ENCODE measurements at regions not wholly inside any gene's neighbourhood (a gene's known extent, or its start where the extent isn't known, plus 50 kb on each side); places are given as distances from the start of the nearest gene placed in this dataset.
"Not testable (repeated sequence)": the region's sequence is repeated elsewhere in the genome, so short reads cannot be mapped to it uniquely, and the experiment has no call there.

DNA sequence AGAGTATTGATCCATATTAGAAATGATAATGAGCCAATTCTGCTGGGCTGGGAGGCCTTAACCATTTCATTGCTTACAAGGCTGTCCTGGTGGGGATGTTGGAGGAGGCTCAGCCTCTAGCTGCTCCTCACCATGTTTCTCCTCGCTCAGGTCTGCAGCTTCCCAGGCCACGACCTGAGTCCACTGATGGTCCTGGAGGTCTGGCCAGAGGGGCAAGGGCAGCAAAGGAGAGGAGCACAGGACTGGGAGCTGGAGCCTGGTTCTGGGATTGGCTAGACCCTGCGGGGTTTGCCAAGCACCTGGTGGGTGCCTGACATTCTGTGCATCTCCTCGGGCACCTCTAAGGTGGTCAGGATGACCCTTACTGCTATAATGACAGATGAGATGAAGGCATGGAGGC is 92.6 kb downstream of the KIF26A start:
- no peak for DNase-seq

DNA sequence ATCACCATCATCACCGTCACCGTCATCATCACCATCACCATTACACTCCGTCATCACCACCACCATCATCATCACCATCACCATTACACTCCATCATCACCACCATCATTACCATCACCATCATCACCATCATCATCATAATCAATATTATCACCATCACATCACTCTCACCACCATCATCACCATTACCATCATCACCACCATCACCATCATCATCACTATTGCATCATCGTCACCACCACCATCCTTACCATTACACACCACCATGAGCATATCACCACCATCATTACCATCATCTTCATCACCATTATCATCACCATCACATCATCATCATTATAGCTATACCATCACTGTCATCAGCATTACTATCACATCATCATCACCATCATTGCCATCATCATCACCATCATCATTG is 93.7 kb downstream of the KIF26A start:
- DNase-seq, result no peak

- DNase-seq, result not testable (repeated sequence)
These were observed 95.8 kb downstream of the KIF26A start for GRCh38 chr14:104234007-104234786.

- no peak for DNase-seq
These were observed 97.3 kb downstream of the KIF26A start for GRCh38 chr14:104235686-104236085.

DNA sequence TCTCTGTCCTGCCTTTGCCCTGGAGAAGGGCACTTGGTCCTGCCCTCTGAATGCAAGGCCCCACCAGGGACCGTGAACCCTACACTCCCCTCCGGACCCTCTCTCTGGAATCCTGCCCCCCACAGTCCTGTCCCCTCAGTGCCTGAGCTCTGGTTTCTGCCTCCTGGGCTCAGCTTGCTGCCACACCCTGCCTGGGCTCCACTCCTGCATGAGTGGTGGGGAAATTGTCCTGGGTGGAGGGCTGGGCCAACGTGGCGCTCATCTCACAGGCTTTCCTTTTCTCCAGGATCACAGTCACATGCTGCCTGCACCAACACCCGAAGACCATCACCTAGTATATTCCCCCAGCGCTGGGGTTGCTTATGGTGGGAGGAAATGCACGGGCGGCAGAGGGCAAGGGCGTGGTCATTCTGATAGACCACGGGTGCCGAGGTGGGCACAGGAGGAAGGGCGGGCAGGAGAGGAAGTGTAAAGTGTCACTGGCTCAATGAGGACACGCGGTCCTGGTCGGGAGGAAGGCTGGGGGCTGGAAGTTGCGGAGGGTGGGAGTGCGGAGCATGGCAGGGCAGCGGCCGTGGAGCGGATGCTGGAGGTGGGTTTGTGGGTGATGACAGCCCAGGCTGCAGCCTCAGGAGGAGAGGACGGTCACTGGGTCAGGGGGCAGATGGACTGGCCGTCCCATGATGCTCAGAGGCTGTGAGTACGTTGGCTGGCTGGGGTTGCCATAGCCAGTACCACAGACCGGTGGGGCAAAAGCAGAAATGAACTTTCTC is 99.5 kb downstream of the KIF26A start:
- no peak for DNase-seq

- no peak for DNase-seq
These were observed 100.2 kb downstream of the KIF26A start for GRCh38 chr14:104238424-104239184.

GRCh38 chr14:104239185-104239775 is 100.9 kb downstream of the KIF26A start:
- no peak for DNase-seq

DNA sequence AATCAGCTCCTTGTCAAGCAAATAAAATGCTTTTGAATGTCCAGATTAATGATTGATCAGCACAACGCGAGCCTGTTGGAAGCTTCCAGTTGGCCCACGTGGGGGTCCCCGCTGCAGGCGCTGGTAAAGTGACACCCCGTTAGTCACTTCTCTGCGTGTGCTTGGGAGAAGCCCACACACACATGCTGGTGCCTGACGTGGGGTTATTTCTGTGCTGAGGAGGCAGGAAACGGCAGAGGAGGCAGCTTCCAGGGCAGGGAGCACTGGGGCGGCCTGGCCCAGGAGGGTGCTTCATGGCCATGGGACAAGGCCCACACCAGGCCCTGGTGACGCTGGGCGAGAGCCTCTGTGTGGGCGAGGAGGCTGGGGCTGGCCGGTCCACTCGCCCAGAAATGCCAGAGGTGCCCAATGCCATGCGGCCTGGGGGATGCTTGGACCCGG is 101.5 kb downstream of the KIF26A start:
- no peak for DNase-seq

- DNase-seq, result no peak
These were observed 102.2 kb downstream of the KIF26A start for GRCh38 chr14:104240434-104241157.

DNA sequence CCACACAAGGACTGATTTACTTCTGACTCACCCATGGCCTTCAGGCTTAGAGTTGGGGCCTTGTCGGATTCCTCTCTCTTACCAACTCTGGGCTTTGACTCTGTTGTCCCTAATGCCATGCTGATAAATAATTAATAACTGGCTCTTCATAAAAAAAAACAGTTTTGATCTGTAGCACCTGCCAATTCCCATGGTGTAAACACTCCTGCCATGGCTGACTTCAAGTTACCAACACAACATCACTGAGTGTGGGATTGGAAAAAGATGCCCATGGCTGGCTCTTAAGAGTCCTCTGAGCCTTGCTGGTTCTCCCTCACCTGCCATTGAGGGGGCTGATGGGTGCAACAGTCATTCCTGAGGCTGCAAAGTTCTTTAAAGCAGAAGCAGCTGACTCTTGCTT is 104.8 kb downstream of the KIF26A start:
- DNase-seq, result no peak

DNA sequence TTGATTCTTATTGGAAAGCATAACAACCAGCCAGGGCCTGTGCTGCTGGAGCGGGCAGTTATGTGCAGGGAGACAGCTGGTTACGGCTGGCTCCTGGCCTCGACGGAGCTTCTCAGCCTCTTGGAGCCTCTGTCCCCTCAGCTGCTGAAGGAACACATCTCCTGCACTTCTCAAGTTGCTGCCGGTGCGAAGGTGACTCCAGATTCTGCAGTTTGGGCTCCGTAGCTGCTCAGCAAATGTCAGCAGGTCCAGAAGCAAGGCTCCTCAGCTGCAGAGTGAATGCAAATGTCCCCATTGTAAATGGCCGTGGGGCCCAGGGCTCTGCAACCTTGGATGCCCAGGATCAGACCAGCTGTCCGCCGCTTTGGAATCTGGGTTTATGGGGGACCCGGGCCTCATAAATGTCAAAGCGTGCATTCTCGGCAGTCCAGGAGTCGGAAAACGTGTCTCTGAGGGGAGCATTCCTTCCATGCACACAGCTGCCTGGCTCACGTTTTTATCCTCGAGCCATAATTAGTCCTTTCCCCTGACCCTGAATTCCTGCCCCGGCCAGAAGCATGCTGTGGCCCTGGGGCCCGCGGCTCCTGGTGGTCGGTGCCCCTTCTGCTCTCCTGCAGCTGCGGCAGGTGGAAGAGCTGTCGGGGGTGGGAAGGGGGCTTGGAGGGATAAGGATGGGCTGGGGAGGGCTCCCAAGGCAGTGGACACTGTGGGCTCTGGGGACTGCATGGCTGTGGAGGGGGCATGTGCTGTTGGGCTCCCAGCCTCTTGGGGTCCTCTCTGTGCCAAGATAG is 106.0 kb downstream of the KIF26A start:
- DNase-seq, result no peak

DNA sequence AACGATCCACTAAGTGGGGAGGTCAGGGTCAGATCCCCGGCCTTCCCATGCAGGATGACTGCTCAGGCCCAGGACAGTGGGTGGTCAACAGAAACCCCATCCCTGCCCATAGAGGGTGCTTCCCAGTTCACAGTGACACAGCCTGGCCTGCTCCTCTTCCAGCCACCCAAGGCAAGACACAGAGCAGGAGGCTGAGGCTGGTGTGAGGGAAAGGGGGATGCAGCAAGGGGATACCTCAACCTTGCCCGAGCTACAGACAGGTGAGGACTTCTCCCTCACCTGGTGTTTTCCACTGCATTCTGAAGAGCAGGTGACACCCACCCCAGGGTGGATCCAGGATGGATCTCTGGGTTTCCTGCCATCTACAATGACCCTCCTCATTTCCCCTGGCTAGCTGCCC is 106.7 kb downstream of the KIF26A start:
- no peak for DNase-seq

- DNase-seq, result no peak
These were observed 107.3 kb downstream of the KIF26A start for GRCh38 chr14:104245723-104246122.

- DNase-seq, result no peak
These were observed 108.3 kb downstream of the KIF26A start for GRCh38 chr14:104246401-104247335.

DNA sequence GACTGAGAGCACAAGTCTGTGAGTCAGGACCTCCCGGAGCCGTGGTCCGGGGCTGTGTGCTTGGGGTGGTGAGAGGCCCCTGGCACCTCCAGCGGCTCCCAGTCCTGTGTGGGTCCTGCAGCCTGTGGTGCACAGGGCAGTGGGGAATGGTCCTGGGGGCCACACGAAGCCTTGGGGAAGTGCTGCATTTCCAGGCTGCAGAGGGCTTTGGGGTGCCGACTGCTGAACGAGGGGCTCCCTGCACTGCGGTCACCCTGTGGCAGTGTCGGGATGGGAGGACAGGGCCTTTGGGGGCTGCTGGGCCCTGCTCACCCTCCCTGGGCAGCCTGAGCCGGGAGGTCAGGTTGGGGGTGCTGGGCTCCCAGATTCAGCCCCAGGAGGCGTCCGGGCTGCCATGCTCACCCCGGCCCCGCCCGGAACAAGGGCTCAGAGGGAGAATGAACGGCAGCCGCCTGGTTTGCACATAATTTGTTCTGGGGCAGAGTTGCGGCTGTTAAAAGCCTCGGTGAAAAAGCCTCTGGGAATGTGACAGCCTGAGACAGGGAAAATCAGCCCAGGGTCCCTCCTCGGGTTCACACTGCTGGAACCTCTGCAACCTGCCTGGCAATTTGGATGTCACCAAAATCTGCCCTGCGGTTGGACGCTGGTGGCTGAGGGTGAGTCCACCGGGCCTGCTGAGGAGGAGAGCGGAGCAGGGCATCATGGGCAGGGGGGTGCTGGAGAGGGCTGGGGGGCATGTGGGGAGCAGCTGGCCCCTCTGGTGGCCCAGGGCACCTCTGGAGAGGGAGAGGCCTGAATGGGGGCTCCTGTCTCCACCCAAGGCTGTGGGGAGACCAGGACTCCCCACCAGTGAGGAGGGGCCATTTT is 109.2 kb downstream of the KIF26A start:
- DNase-seq, result no peak

GRCh38 chr14:104248203-104249055 is 110.0 kb downstream of the KIF26A start:
- DNase-seq, result no peak

- DNase-seq, result no peak
These were observed 110.7 kb downstream of the KIF26A start for GRCh38 chr14:104249089-104249488.

GRCh38 chr14:104249706-104250105 is 111.3 kb downstream of the KIF26A start:
- no peak for DNase-seq

All from DMS53 (cell line).